ENCODE measurements at regions not wholly inside any gene's neighbourhood (a gene's known extent, or its start where the extent isn't known, plus 50 kb on each side); places are given as distances from the start of the nearest gene placed in this dataset.

DNA sequence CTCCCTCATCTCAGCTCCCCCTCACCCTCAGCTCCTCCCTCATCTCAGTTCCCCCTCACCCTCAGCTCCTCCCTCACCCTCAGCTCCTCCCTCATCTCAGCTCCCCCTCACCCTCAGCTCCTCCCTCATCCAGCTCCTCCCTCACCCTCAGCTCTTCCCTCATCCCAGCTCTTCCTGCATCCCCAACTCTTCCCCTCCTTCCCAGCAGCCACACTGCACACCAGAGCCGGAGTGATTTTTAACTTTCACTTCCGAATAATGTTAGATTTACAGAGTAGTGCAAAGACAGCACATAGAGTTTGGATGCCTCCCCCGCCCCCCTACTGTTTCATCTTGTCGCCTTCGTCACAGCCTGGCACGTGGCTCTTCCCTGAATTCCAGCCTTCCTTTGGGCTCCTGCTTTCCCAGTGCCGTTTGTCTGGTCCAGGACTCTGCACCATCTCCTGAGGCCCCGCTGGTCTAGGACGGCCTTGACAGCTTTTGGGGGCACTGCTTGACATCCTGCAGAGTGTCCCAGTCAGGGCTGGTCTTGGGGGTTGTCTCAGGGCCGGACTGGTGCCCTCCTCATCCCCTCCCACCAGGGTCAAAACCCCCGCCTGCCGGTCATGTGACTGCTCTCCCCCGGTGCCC lies 110.2 kb downstream of the FAM53A start:
- no peak for TF ChIP-seq PAX5 (IDR thresholded peaks at IDR 0.05; ENCODE audit: insufficient read depth, low read length, severe bottlenecking)
- no peak for TF ChIP-seq TAF1 (IDR thresholded peaks at IDR 0.05; ENCODE audit: low read depth, low read length)
- DNase-seq (ENCODE audit: insufficient read length, low spot score), result no peak
- FAIRE-seq, result no peak

DNA sequence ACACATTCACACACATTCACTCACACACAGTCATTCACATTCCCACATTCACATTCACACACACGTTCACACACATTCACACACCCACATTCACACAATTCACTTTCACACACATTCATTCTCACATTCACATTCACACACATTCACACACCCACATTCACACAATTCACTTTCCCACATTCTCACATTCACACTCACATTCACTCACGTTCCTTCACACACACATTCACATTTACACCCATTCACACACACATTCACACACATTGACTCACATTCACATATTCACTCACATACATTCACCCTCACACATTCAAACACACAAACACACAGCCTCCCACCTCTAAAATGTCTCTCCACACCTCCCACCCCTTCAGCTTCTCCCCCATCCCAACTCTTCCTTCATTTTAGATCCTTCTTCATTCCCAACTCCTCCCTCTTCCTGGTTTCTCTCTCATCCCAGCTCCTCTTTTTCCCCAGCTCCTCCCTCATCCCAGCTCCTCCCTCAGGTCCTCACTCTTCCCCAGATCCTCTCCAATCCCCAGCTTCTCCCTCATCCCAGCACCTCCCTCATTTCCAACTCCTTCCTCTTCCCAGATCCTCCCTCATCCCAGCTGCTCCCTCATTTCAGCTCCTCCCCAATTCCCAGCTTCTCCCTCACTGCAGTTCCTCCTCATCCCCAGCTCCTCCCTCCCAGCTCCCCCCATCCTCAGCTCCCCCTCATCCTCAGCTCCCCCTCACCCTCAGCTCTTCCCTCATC lies 111.0 kb downstream of the FAM53A start:
- no peak for DNase-seq (ENCODE audit: insufficient read length, low spot score)
- TF ChIP-seq TAF1 (IDR thresholded peaks at IDR 0.05; ENCODE audit: low read depth, low read length) (no peak), SPI1 (IDR thresholded peaks at IDR 0.05; ENCODE audit: low read depth, low read length) (no peak), POLR2AphosphoS5 (IDR thresholded peaks at IDR 0.05; ENCODE audit: low read depth, low read length) (no peak)
- peak; percentile 77 for FAIRE-seq

DNA sequence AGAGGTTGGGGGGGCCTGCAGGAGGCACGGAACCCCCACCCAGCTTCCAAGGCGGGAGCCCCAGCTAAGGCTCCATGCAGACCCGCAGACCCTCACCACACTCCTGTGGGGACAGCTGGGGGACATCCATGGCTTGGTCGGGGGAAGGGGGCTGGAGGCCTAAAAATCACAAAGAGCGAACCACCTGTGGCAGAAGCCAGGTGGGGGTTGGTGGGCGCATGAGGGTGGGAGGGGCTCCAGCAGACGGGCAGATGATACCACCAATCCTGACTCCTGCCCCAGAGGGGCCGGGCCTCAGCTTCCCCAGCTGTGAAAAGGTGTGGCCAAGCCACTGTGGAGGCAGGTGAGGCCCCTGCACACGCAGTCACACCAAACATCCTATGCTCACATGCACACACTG lies 111.6 kb downstream of the FAM53A start:
- no peak for DNase-seq (ENCODE audit: insufficient read length, low spot score)
- no peak for FAIRE-seq
- TF ChIP-seq POU2F2 (IDR thresholded peaks at IDR 0.05; ENCODE audit: low read depth, low read length) (no peak), POLR2A (IDR thresholded peaks at IDR 0.05; ENCODE audit: low read depth, low read length) (no peak), PAX5 (IDR thresholded peaks at IDR 0.05; ENCODE audit: insufficient read depth, low read length, severe bottlenecking) (no peak), TAF1 (IDR thresholded peaks at IDR 0.05; ENCODE audit: low read depth, low read length) (no peak), POLR2AphosphoS5 (IDR thresholded peaks at IDR 0.05; ENCODE audit: low read depth, low read length) (no peak), SPI1 (IDR thresholded peaks at IDR 0.05; ENCODE audit: low read depth, low read length) (no peak)

DNA sequence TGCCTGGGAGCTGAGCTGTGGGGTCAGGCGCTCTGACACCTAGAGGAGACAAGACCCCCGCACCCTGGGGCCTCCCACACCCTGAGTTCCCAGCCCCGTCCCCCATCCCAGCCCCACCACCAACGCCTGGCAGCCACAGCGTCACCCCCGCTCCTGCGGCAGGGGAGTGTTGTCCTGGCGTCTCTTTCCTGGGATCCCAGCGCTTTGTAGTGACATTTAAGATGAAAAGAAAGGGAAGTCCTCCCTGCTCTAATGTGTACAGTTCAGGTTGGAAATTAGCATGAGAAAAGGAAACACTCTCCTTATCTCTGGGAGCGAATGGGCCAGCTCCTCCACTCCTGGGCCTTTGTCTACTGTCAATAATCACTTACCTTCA lies 112.1 kb downstream of the FAM53A start:
- TF ChIP-seq TAF1 (IDR thresholded peaks at IDR 0.05; ENCODE audit: low read depth, low read length) (no peak), POLR2A (IDR thresholded peaks at IDR 0.05; ENCODE audit: low read depth, low read length) (no peak), POLR2AphosphoS5 (IDR thresholded peaks at IDR 0.05; ENCODE audit: low read depth, low read length) (no peak), PAX5 (IDR thresholded peaks at IDR 0.05; ENCODE audit: insufficient read depth, low read length, severe bottlenecking) (no peak), POU2F2 (IDR thresholded peaks at IDR 0.05; ENCODE audit: low read depth, low read length) (no peak), SPI1 (IDR thresholded peaks at IDR 0.05; ENCODE audit: low read depth, low read length) (no peak)
- no peak for FAIRE-seq
- DNase-seq (ENCODE audit: insufficient read length, low spot score), result no peak

DNA sequence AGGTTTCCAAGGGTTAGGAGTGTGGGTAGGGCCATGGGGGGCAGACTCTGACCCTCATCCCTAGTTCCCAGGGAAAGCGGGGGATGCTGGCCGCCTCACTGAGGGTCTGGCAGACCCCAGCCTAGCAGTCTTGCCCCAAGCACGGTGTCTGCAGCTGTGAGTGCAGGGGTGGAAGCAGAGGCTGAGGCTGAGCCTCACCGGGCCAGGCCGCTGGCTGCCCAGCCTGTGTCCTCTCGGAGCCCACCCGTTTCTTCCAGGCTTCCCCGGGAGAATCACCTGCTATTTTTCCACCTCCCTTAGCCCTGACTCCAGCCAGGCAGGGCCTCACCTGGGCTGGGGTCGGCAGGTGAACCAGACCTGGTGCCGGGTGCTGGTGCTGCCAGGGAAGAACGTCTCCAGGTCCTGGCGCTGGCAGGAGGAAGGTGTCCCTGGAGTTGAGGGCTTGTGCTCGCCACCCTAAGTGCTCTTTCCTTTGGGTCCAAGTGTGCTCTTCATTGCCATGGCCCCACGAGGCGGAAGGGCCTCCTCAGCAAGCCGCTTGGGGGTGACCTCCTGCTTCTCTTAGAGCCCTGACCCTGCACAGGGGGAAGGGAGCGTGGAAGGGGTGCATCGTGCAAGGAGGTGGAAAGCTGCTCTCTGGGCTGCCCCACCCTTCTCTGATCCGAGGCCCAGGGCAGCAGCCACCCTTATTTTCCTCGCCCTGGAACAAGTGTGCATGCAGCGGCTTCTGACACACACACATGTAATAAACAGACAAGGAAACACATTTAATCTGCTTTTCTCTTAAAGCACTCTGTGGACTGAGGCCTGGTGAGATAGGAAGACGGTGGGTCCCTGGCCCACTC lies 112.7 kb downstream of the FAM53A start:
- no peak for DNase-seq (ENCODE audit: insufficient read length, low spot score)
- TF ChIP-seq TAF1 (IDR thresholded peaks at IDR 0.05; ENCODE audit: low read depth, low read length), result no peak
- no peak for TF ChIP-seq SPI1 (IDR thresholded peaks at IDR 0.05; ENCODE audit: low read depth, low read length)
- TF ChIP-seq POU2F2 (IDR thresholded peaks at IDR 0.05; ENCODE audit: low read depth, low read length), result no peak
- TF ChIP-seq POLR2A (IDR thresholded peaks at IDR 0.05; ENCODE audit: low read depth, low read length), result no peak
- no peak for TF ChIP-seq PAX5 (IDR thresholded peaks at IDR 0.05; ENCODE audit: insufficient read depth, low read length, severe bottlenecking)
- TF ChIP-seq POLR2AphosphoS5 (IDR thresholded peaks at IDR 0.05; ENCODE audit: low read depth, low read length), result no peak
- FAIRE-seq, result no peak

DNA sequence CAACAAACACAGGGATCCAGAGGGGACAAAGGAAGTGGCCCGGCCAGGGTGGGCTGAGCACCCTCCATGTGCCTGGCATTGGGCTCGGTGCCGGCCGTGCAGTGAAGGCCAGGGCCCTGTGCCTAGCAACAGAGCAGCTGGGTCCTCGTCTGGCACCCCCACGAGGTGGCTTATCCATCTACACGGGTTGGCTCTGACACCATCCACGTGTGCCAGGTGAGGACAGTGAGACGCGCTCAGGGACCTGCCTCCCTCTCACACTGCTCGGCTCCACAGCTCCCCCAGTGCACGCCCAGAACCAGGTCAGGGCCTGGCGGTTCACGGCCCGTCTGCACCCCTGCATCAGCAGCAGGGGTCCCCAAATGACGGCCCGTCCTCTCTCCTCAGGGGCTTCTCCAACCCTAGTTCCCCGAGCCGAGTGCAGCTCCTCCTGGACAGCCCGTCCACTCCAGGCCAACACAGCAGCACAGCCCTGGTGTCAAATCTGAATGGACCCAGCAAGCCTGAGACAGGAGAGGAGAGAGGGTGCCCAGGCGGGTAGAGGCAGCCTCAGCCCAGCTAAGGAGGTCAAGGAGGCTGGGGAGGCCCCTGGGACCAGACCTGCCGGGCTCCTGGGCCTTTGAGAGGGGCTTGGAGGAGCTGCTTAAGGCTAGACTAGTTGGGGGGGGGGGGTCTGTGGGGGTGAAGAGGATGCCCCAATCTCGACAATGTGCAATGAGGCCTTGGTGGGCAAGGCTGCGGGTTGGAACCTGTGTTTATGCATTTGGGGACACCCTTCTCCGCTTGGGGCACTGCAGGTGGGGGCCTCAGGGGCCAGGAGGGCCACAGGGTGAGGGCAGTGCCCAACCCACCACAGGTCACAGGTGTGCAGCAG lies 113.6 kb downstream of the FAM53A start:
- no peak for FAIRE-seq

DNA sequence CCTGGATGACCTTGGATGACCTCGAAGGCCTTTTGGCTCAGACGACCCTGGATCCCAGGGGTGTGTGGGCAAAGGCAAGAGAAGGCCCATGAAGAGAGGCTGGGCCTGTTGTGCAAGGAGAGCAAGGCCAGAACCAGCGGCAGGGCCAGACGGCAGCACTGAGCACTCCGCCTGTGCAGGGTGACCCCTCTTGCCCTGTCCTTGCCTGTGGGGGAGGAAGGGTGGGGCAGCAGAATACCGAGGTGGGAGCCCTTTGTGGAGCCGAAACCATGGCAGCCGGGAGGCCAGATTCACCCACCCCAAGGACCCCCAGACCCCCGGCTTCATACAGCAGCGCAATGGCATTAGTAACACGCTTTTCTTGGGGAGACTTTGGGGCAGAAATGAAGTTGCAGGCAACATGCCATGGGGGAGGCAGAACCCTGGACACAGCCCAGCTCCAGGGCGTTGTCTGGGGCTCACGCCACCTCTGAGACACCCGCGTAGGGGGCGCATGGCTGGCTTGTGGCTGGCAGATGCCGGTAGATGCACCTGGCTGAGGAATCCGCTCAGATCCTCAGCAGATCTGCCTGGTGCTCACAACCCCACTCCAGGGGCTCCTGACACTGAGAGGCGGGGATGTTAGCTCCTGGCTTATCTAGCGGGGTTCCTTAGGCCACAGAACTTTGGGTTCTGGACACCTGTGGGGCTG lies 114.5 kb downstream of the FAM53A start:
- FAIRE-seq, result no peak
- DNase-seq (ENCODE audit: insufficient read length, low spot score), result no peak
- TF ChIP-seq POLR2A (IDR thresholded peaks at IDR 0.05; ENCODE audit: low read depth, low read length), result no peak
- TF ChIP-seq SPI1 (IDR thresholded peaks at IDR 0.05; ENCODE audit: low read depth, low read length), result no peak
- no peak for TF ChIP-seq POU2F2 (IDR thresholded peaks at IDR 0.05; ENCODE audit: low read depth, low read length)
- TF ChIP-seq POLR2AphosphoS5 (IDR thresholded peaks at IDR 0.05; ENCODE audit: low read depth, low read length), result no peak
- no peak for TF ChIP-seq TAF1 (IDR thresholded peaks at IDR 0.05; ENCODE audit: low read depth, low read length)
- no peak for TF ChIP-seq PAX5 (IDR thresholded peaks at IDR 0.05; ENCODE audit: insufficient read depth, low read length, severe bottlenecking)

More for the DNA sequence above, 113.6 kb downstream of the FAM53A start:
- TF ChIP-seq TAF1 (IDR thresholded peaks at IDR 0.05; ENCODE audit: low read depth, low read length) (no peak), POLR2A (IDR thresholded peaks at IDR 0.05; ENCODE audit: low read depth, low read length) (no peak), PAX5 (IDR thresholded peaks at IDR 0.05; ENCODE audit: insufficient read depth, low read length, severe bottlenecking) (no peak), POLR2AphosphoS5 (IDR thresholded peaks at IDR 0.05; ENCODE audit: low read depth, low read length) (no peak), POU2F2 (IDR thresholded peaks at IDR 0.05; ENCODE audit: low read depth, low read length) (no peak), SPI1 (IDR thresholded peaks at IDR 0.05; ENCODE audit: low read depth, low read length) (no peak)
- DNase-seq (ENCODE audit: insufficient read length, low spot score), result no peak

DNA sequence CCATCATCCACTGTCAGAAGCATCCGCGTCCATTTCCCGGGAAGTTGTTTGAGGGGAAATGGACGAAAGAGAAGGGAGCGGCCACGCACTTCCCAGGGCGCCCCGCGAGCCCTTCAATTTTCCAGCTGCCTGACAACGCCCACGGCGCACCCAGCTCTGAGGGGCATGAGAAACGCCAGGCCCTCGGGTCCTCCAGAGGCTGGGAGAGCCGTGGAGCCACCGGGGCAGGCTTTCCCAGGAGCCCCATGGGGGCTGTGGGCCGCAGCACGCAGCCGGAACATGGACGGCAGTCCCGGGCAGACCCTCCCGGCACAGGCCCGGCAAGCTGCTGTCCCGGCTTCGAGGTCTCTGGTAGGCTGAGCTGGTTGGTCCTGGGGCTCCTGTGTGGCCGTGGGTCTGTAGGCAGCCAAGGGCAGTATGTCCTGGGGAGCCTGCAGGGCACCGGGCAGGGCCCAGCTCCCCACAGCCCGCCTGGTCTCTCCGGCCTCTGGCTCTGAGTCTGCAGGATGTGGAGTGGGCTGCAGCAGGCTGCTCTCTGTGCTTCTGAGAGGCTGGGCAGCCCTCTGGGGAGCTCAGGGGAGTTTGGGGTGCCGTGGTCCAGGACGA lies 115.2 kb downstream of the FAM53A start:
- no peak for TF ChIP-seq PAX5 (IDR thresholded peaks at IDR 0.05; ENCODE audit: insufficient read depth, low read length, severe bottlenecking)
- TF ChIP-seq POU2F2 (IDR thresholded peaks at IDR 0.05; ENCODE audit: low read depth, low read length), result no peak
- TF ChIP-seq TAF1 (IDR thresholded peaks at IDR 0.05; ENCODE audit: low read depth, low read length), result no peak
- no peak for TF ChIP-seq POLR2AphosphoS5 (IDR thresholded peaks at IDR 0.05; ENCODE audit: low read depth, low read length)
- TF ChIP-seq SPI1 (IDR thresholded peaks at IDR 0.05; ENCODE audit: low read depth, low read length), result no peak
- TF ChIP-seq POLR2A (IDR thresholded peaks at IDR 0.05; ENCODE audit: low read depth, low read length), result no peak
- no peak for FAIRE-seq

More for the DNA sequence above, 115.2 kb downstream of the FAM53A start:
- no peak for DNase-seq (ENCODE audit: insufficient read length, low spot score)

Measured in GM12891 (cell line).